HCT116 (cell line): ENCODE measurements at regions not wholly inside any gene's neighbourhood (a gene's known extent, or its start where the extent isn't known, plus 50 kb on each side); places are given as distances from the start of the nearest gene placed in this dataset.

ENCODE experiments used
- ATAC-seq: fragments of 200-7000 bp; cut with Tn5 transposase; 2 replicates; pipeline ENCODE4 v1.9.1; 2020; ENCODE audit warnings: mild to moderate bottlenecking, moderate library complexity
- BruUV-seq: library from RNA; stranded (reverse); fragments of 400-500 nt; replicated peaks from 2 replicates; lab custom pipeline; 2021; lab: Mats Ljungman, UMichigan
- CTCF ChIA-PET: fragments of 300-600 bp; sonication (Branson Sonifier 250); formaldehyde crosslinking; loops from one replicate; lab custom pipeline; 2021; ENCODE audit warnings: antibody characterized with exemption; lab: Charles Lee
- POLR2A ChIA-PET: fragments of 300-600, 350-600 bp; sonication (Branson Sonifier 250); formaldehyde crosslinking; loops from one replicate; lab custom pipeline; 2021; ENCODE audit warnings: antibody characterized with exemption; lab: Charles Lee
- RAD21 ChIA-PET, 2 experiments: fragments of 300-600 bp; sonication (Branson Sonifier 250); formaldehyde crosslinking; loops; one replicate each; lab custom pipeline; 2023; ENCODE audit warnings: low total read pairs in 2 of 2; ENCODE audit not compliant: uncharacterized antibody in 2 of 2, unreplicated experiment in 2 of 2, low non-redundant PET in 1 of 2; lab: Charles Lee
- DNase-seq: peaks from one replicate; pipeline ENCODE4 v3.0.0-alpha.2; 2010; ENCODE audit warnings: low read depth, low spot score
- H2AFZ ChIP-seq: fragments of 200-600 bp; shearing (Covaris generic), sonication (generic); 2 replicates; pipeline ENCODE4 v1.6.1; 2017; ENCODE audit warnings: low read depth, mixed run types, mixed read lengths, antibody characterized with exemption, low read length; ENCODE audit not compliant: poor library complexity, severe bottlenecking
- H3K27ac ChIP-seq: 2 replicates; pipeline ENCODE4 v1.5.1; 2012; ENCODE audit warnings: low read depth, low read length
- H3K27me3 ChIP-seq: fragments of 200-600 bp; sonication (generic); 2 replicates; pipeline ENCODE4 v1.6.1; 2016; ENCODE audit warnings: mixed run types, low read length, mixed read lengths; ENCODE audit not compliant: insufficient read depth
- H3K36me3 ChIP-seq, 2 experiments: fragments of 200-500 bp in 1 of 2; fragments of 200-600 bp in 1 of 2; sonication (Bioruptor generic) in 1 of 2; sonication (generic) in 1 of 2; 2 replicates each; pipeline versions ENCODE4 v1.5.1 to v1.6.1; 2014 to 2016; ENCODE audit warnings: low read length in 2 of 2, inconsistent platforms in 1 of 2, mixed read lengths in 1 of 2, mixed run types in 1 of 2; ENCODE audit not compliant: insufficient read depth in 2 of 2, control insufficient read depth in 1 of 2
- H3K4me1 ChIP-seq, 2 experiments: fragments of 200-600 bp in 1 of 2; sonication (generic) in 1 of 2; 2 replicates each; pipeline versions ENCODE4 v1.5.1 to v1.6.1; 2012 to 2017; ENCODE audit warnings: low read length in 2 of 2, inconsistent platforms in 1 of 2, mild to moderate bottlenecking in 1 of 2, mixed read lengths in 1 of 2, mixed run types in 1 of 2, moderate library complexity in 1 of 2; ENCODE audit not compliant: insufficient read depth in 2 of 2, control insufficient read depth in 1 of 2
- H3K4me2 ChIP-seq: fragments of 200-600 bp; sonication (generic); 2 replicates; pipeline ENCODE4 v1.6.1; 2017; ENCODE audit warnings: mixed run types, low read length, mixed read lengths
- H3K4me3 ChIP-seq, 2 experiments: fragments of 200-600 bp in 1 of 2; sonication (generic) in 1 of 2; replicated peaks in 1 of 2; 2 replicates each; pipeline ENCODE4 v1.5.1; 2011 to 2016; ENCODE audit warnings: low read length in 2 of 2, control low read depth in 1 of 2, low read depth in 1 of 2, mild to moderate bottlenecking in 1 of 2, mixed read lengths in 1 of 2, mixed run types in 1 of 2
- H3K79me2 ChIP-seq: fragments of 200-600 bp; sonication (generic); 2 replicates; pipeline ENCODE4 v1.6.1; 2017; ENCODE audit warnings: mild to moderate bottlenecking, mixed run types, low read length, moderate library complexity, mixed read lengths; ENCODE audit not compliant: insufficient read depth
- H3K9ac ChIP-seq: fragments of 200-600 bp; sonication (generic); 2 replicates; pipeline ENCODE4 v1.6.1; 2016; ENCODE audit warnings: low read length, mixed read lengths
- H3K9me2 ChIP-seq: fragments of 200-600 bp; sonication (generic), shearing (Covaris generic); 2 replicates; pipeline ENCODE4 v1.6.1; 2017; ENCODE audit warnings: mixed run types, mild to moderate bottlenecking, moderate library complexity; ENCODE audit not compliant: insufficient read depth
- H3K9me3 ChIP-seq, 2 experiments: fragments of 200-500 bp in 1 of 2; fragments of 200-600 bp in 1 of 2; sonication (Bioruptor generic) in 1 of 2; sonication (generic) in 1 of 2; 2 replicates each; pipeline ENCODE4 v1.6.1; 2014 to 2017; ENCODE audit warnings: low read length in 2 of 2, mixed read lengths in 2 of 2, inconsistent platforms in 1 of 2, low read depth in 1 of 2, mild to moderate bottlenecking in 1 of 2, mixed run types in 1 of 2, moderate library complexity in 1 of 2; ENCODE audit not compliant: control insufficient read depth in 1 of 2, insufficient read depth in 1 of 2
- H4K20me1 ChIP-seq: fragments of 200-600 bp; sonication (generic), shearing (Covaris generic); 2 replicates; pipeline ENCODE4 v1.6.1; 2017; ENCODE audit warnings: mixed run types, mild to moderate bottlenecking, moderate library complexity; ENCODE audit not compliant: insufficient read depth
- ATF3 ChIP-seq: IDR thresholded peaks from 2 replicates; pipeline ENCODE4 v1.6.1; 2012
- CBX3 ChIP-seq: IDR thresholded peaks from 2 replicates; pipeline ENCODE4 v1.6.1; 2012; ENCODE audit warnings: low read depth
- CTCF ChIP-seq, 3 experiments: fragments of 200-600 bp in 1 of 3; sonication (generic) in 1 of 3; IDR thresholded peaks in 2 of 3; conservative IDR thresholded peaks in 1 of 3; 2 replicates each; pipeline ENCODE4 v1.5.1; 2012 to 2017; ENCODE audit warnings: low read depth in 2 of 3, low read length in 2 of 3, antibody characterized with exemption in 1 of 3, borderline replicate concordance in 1 of 3, control low read depth in 1 of 3, mild to moderate bottlenecking in 1 of 3, mixed read lengths in 1 of 3, mixed run types in 1 of 3, moderate library complexity in 1 of 3; ENCODE audit not compliant: insufficient read depth in 1 of 3
- EGR1 ChIP-seq: IDR thresholded peaks from 2 replicates; pipeline ENCODE4 v1.6.1; 2012; ENCODE audit warnings: low read depth
- ELF1 ChIP-seq: IDR thresholded peaks from 2 replicates; pipeline ENCODE4 v1.6.1; 2012; ENCODE audit warnings: low read depth, borderline replicate concordance
- POLR2A ChIP-seq: IDR thresholded peaks from 2 replicates; pipeline ENCODE4 v1.7.0; 2011; ENCODE audit warnings: borderline replicate concordance; ENCODE audit not compliant: insufficient read depth, insufficient read length; ENCODE audit errors: extremely low read depth
- SIN3A ChIP-seq: IDR thresholded peaks from 2 replicates; pipeline ENCODE4 v1.6.1; 2012; ENCODE audit warnings: low read depth
- YY1 ChIP-seq: IDR thresholded peaks from 2 replicates; pipeline ENCODE4 v1.6.1; 2011; ENCODE audit warnings: low read length, low read depth, moderate library complexity, mild to moderate bottlenecking; ENCODE audit not compliant: insufficient replicate concordance; ENCODE audit errors: extremely low read depth
- ZBTB33 ChIP-seq: IDR thresholded peaks from 2 replicates; pipeline ENCODE4 v1.6.1; 2011; ENCODE audit warnings: mild to moderate bottlenecking, low read length, moderate library complexity; ENCODE audit not compliant: insufficient replicate concordance; ENCODE audit errors: extremely low read depth
- ZNF274 ChIP-seq: fragments of 200-500 bp; sonication (Bioruptor generic); IDR thresholded peaks from 2 replicates; pipeline ENCODE4 v1.6.1; 2014; ENCODE audit warnings: mild to moderate bottlenecking, low read depth, low read length, inconsistent platforms
- intact Hi-C: fragments of 100-400 bp; cut with micrococcal nuclease; formaldehyde crosslinking; loops from 2 replicates; pipeline ENCODE4 v1.10.0; 2022

- no peak for DNase-seq
- TF ChIP-seq YY1 (no peak), EGR1 (no peak)
- H4K20me1 ChIP-seq: no peaks in the 10 kb centered on the region
- intact Hi-C loops: no loop called here
- H3K9me3 ChIP-seq: no peaks in the 10 kb centered on the region
- CTCF ChIA-PET: no interaction called here
- no peak overlapping the region for H3K4me2 ChIP-seq
- no peaks in the 10 kb centered on the region for H3K9me2 ChIP-seq
- H3K4me1 ChIP-seq: peaks cover 0 to 16% of the 10 kb centered on the region in 2 experiments; a peak in 3 of 4 replicates
- no peak overlapping the region for H3K27ac ChIP-seq
- H2AFZ ChIP-seq: no peak overlapping the region
- no peaks in the 10 kb centered on the region for H3K27me3 ChIP-seq
- no peaks in the 10 kb centered on the region for H3K36me3 ChIP-seq
- RAD21 ChIA-PET: no interaction called here
- POLR2A ChIA-PET: no interaction called here
- ATAC-seq: no peak
- BruUV-seq: no TSS peak
- no peak overlapping the region for H3K4me3 ChIP-seq
- no peaks in the 10 kb centered on the region for H3K79me2 ChIP-seq
- no peak overlapping the region for H3K9ac ChIP-seq
Observed at GRCh38 chr9:6076851-6077250, 61.4 kb upstream of the RANBP6 start.

GRCh38 chr9:6073731-6074130 is 58.3 kb upstream of the RANBP6 start:
- Histone ChIP-seq H4K20me1 (no peaks in the 10 kb centered on the region), H3K79me2 (no peaks in the 10 kb centered on the region), H2AFZ (no peak overlapping the region), H3K27me3 (no peaks in the 10 kb centered on the region), H3K4me1 (no peaks in the 10 kb centered on the region), H3K27ac (no peak overlapping the region), H3K4me3 (no peak overlapping the region), H3K9me2 (no peaks in the 10 kb centered on the region), H3K9me3 (peaks cover 0 to 7% of the 10 kb centered on the region in 2 experiments; a peak in 1 of 4 replicates), H3K9ac (no peak overlapping the region), H3K36me3 (no peaks in the 10 kb centered on the region), H3K4me2 (no peak overlapping the region)
- BruUV-seq: no TSS peak
- ChIA-PET CTCF (no interaction called here), RAD21 (no interaction called here), POLR2A (no interaction called here)
- DNase-seq (no peak), ATAC-seq (no peak)
- intact Hi-C loops: no loop called here
- TF ChIP-seq SIN3A (no peak), POLR2A (no peak), ELF1 (no peak), CTCF (IDR thresholded peaks at IDR 0.05 in 2 of 3, conservative IDR thresholded peaks at IDR 0.05 in 1 of 3; ENCODE audit: borderline replicate concordance in 1 of 3, insufficient read depth in 1 of 3, low read depth in 2 of 3, low read length in 2 of 3) (no peak), ZBTB33 (no peak), YY1 (no peak), EGR1 (no peak), CBX3 (no peak), ZNF274 (no peak), ATF3 (no peak)
